ENCODE measurements at regions not wholly inside any gene's neighbourhood (a gene's known extent, or its start where the extent isn't known, plus 50 kb on each side); places are given as distances from the start of the nearest gene placed in this dataset.

GRCh38 chr6:1109134-1109533 lies 202.8 kb upstream of the FOXQ1 start:
- no peak for TF ChIP-seq CTCF (IDR thresholded peaks at IDR 0.05)

DNA sequence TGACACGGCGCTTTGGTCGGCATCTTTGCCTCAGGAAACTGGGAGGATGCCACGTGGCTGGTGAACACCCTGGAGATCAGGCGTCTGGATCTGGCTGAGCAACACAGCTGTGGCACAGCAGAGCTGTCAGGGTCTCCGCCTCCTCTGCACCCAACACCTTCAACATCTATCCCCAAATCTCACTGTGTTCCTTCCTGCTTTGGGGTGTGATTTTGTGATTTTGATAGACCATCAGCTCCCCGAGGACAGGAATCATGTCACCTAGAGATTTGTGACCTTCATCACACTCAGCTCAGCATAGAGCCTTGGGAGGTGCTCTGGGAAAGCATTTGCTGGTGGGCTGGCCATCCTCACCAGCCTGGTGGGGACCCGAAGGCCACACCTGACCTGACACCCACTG lies 203.7 kb upstream of the FOXQ1 start:
- TF ChIP-seq CTCF (IDR thresholded peaks at IDR 0.05): no peak

DNA sequence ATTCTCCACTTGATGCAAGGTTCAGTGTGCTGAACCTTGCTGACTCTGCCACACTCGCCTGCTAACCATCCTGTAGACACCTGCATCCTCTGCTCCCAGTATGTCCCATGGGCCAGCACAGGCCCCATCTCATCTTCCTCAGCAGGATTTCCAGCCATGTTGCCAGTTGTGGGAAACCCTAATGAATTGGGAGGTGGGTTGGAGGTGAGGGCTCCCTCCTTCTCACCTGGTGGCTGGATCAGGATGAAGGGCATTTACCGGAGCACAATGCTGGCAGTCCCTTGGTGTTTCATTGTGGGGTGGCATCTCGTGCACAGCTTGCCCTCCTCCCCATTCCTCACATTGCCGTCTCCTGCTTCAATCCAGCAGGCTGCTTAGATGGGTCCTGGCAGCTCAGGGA lies 204.3 kb upstream of the FOXQ1 start:
- TF ChIP-seq CTCF (IDR thresholded peaks at IDR 0.05): no peak

DNA sequence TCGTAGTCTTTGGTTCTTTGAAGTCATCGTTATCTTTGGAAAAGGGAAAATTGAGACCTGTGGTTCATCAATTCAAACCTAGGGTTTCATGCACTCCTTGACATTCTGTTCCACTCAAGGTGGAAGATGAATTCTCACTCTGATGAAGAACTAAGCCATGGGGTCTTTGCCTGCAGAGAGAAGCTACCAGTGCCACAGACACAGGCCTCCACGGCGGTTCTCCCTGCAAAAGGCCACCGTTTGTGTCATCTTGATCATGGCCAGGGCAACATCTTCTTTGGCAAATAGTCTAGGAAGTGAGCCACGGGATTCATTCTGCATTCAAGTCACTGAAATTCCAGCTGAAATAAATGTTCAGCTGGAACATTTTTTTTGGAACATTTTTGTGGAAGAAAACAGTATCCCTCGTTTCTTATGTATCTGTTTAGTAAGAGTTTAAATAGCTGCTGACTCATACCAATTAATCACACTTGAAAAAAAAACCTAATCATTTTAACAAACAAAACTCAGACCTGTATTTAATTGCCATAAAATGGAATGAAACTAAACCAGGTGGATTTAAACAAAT lies 206.0 kb upstream of the FOXQ1 start:
- no peak for TF ChIP-seq CTCF (IDR thresholded peaks at IDR 0.05)

DNA sequence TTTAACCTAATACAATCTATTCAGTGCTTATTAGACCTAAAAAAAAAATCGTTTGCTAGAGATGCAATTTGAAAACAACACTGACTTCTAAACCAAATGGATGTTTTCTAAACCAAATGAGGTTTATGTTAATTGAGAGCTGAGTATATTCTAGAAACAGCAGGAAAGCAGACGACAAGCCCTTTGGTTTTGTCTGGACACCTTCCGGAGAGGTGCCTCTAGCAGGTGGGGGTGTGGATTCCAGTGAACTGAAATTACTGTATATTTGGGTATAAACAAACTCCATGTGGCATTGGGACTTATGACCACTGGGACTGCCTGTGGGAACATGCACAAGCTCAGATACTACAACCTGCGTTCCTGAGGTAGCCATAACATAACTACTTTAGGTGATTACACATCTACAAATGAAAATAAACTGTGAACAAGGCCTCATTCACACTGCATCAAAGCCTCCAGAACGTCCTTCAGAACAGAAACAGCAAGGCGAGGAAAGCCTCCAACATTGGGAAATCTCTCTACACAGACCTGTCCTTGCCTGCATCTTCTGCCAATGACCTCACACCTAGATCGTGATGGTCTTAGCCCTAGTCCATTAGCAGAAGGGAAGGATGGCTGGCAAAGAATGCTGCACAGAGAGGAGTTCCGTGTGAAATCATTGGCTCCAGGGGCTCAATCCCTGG lies 206.8 kb upstream of the FOXQ1 start:
- no peak for TF ChIP-seq CTCF (IDR thresholded peaks at IDR 0.05)

DNA sequence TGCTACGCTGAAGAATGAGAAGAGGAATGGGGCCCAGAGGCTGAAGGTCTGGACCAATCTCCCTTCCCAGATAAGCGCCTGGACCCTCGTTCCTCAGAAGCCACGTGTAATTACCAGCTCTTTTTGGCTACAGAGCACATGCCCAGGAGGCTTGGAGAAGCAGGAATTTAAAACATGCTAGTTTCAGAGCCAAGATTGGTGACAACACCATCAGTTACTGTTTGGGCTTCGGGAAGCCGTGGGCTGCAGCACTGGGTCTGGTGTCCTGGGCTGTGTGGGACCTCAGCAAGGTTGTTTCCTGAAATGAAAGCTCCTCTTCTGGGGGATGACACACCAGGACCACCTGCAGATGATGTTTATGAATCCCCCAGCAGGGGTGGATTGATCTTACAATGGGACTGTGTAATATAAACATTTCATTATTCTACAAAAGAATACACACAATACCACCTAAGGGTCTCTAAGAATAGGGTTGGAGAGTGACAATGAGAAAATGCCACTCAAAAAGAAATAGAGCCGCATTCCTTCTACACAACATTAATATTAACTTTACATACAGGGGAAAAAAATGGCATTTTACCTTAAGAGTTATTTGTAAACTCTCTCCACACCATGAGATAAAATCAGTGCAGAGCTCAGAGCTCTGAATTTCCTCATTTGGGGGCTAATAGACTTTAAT lies 207.8 kb upstream of the FOXQ1 start:
- TF ChIP-seq CTCF (IDR thresholded peaks at IDR 0.05): no peak

GRCh38 chr6:1103021-1103420 lies 208.9 kb upstream of the FOXQ1 start:
- TF ChIP-seq CTCF (IDR thresholded peaks at IDR 0.05): no peak
